Transverse colon (tissue), 4 donors: ENCODE measurements at regions not wholly inside any gene's neighbourhood (a gene's known extent, or its start where the extent isn't known, plus 50 kb on each side); places are given as distances from the start of the nearest gene placed in this dataset.

Experiments
- CTCF ChIP-seq, 5 experiments: fragments of 200-600 bp in 3 of 5; fragments of 450-650 bp in 2 of 5; sonication (generic) in 3 of 5; IDR thresholded peaks; 1 replicate in 2 of 5; 2 replicates in 3 of 5; pipeline ENCODE4 v1.5.1; 2016 to 2017; ENCODE audit warnings: antibody characterized with exemption in 5 of 5, inconsistent platforms in 3 of 5, mild to moderate bottlenecking in 2 of 5, moderate library complexity in 1 of 5
- EP300 ChIP-seq: sonication (generic); formaldehyde crosslinking; IDR thresholded peaks from one replicate; pipeline ENCODE4 v1.6.1; 2017; ENCODE audit warnings: antibody characterized with exemption, low read depth
- POLR2A ChIP-seq: fragments of 450-650 bp; IDR thresholded peaks from one replicate; pipeline ENCODE4 v1.6.1; 2016; ENCODE audit warnings: antibody characterized with exemption, mild to moderate bottlenecking, moderate library complexity
- POLR2AphosphoS5 ChIP-seq, 3 donors: sonication (generic); formaldehyde crosslinking; IDR thresholded peaks; one replicate each; pipeline ENCODE4 v1.6.1; 2016; ENCODE audit warnings: antibody characterized with exemption in 3 of 3

- TF ChIP-seq POLR2AphosphoS5 (IDR thresholded peaks at IDR 0.05): no peak
- no peak for TF ChIP-seq CTCF (IDR thresholded peaks at IDR 0.05)
- TF ChIP-seq EP300: no peak
- TF ChIP-seq POLR2A: no peak
These were observed 101.5 kb upstream of the RAI14 start for GRCh38 chr5:34554641-34555040.
